K562 (cell line): ENCODE measurements at regions not wholly inside any gene's neighbourhood (a gene's known extent, or its start where the extent isn't known, plus 50 kb on each side); places are given as distances from the start of the nearest gene placed in this dataset.

Experiments
- ATAC-seq: fragments of 200-7000 bp; cut with Tn5 transposase; 3 replicates; pipeline ENCODE4 v1.9.1; 2020; ENCODE audit warnings: moderate library complexity
- BruUV-seq: library from RNA; stranded (reverse); fragments of 400-500 nt; replicated peaks from 2 replicates; lab custom pipeline; 2021; lab: Mats Ljungman, UMichigan
- CTCF ChIA-PET: fragments of 300-600 bp; formaldehyde crosslinking; extraction: SDS; loops from one replicate; lab custom pipeline; 2021; ENCODE audit warnings: low intra/inter-chr PET ratio; lab: Yijun Ruan, JAX
- POLR2A ChIA-PET: fragments of 300-600, 350-650 bp; sonication (Branson Sonifier 250); formaldehyde crosslinking; extraction: SDS; loops from one replicate; lab custom pipeline; 2021; ENCODE audit warnings: antibody characterized with exemption, inconsistent platforms; lab: Yijun Ruan, JAX
- DNase-seq, 4 experiments: peaks; one replicate each; pipeline versions ENCODE4 v3.0.0 to v3.0.0-alpha.2; 2011 to 2018; ENCODE audit warnings: low spot score in 3 of 4, mixed read lengths in 3 of 4; ENCODE audit errors: extremely low read depth in 1 of 4
- FAIRE-seq: peaks from 2 replicates; lab custom pipeline; 2011; peaks lifted over from hg19 to GRCh38; lab: Jason Lieb, UNC
- H2AFZ ChIP-seq: 2 replicates; pipeline ENCODE4 v1.6.0; 2011; ENCODE audit warnings: low read depth, low read length, control low read depth, inconsistent platforms
- H3K27ac ChIP-seq: fragments of 200-600 bp; 3 replicates; pipeline ENCODE4 v1.8.0; 2011; ENCODE audit warnings: low read depth, mild to moderate bottlenecking, control low read depth, inconsistent platforms, low read length, moderate library complexity, mixed read lengths; ENCODE audit errors: extremely low read depth
- H3K27me3 ChIP-seq, 2 experiments: fragments of 300-600 bp in 1 of 2; 2 replicates in 1 of 2; 3 replicates in 1 of 2; pipeline versions ENCODE4 v1.6.0 to v1.8.0; 2011; ENCODE audit warnings: inconsistent platforms in 2 of 2, low read length in 2 of 2, mild to moderate bottlenecking in 1 of 2, mixed read lengths in 1 of 2, moderate library complexity in 1 of 2; ENCODE audit not compliant: control insufficient read depth in 2 of 2, insufficient read depth in 2 of 2
- H3K36me3 ChIP-seq: fragments of 300-600 bp; 3 replicates; pipeline ENCODE4 v1.8.0; 2011; ENCODE audit warnings: mild to moderate bottlenecking, low read length, inconsistent platforms; ENCODE audit not compliant: control insufficient read depth, insufficient read depth
- H3K4me1 ChIP-seq, 2 experiments: fragments of 200-600 bp in 1 of 2; replicated peaks in 1 of 2; 2 replicates in 1 of 2; 3 replicates in 1 of 2; pipeline versions ENCODE4 v1.5.1 to v1.8.0; 2011; ENCODE audit warnings: inconsistent platforms in 2 of 2, low read length in 2 of 2, mild to moderate bottlenecking in 1 of 2, mixed read lengths in 1 of 2, moderate library complexity in 1 of 2; ENCODE audit not compliant: control insufficient read depth in 2 of 2, insufficient read depth in 2 of 2
- H3K4me2 ChIP-seq: 2 replicates; pipeline ENCODE4 v1.6.1; 2011; ENCODE audit warnings: low read length, control low read depth, inconsistent platforms, mixed read lengths; ENCODE audit not compliant: insufficient read depth
- H3K4me3 ChIP-seq: fragments of 200-600 bp; sonication (generic), shearing (Covaris generic); 2 replicates; pipeline ENCODE4 v1.5.1; 2016; ENCODE audit warnings: control low read depth, inconsistent platforms
- H3K79me2 ChIP-seq: fragments of 200-600 bp; 3 replicates; pipeline ENCODE4 v1.8.0; 2011; ENCODE audit warnings: low read length, inconsistent platforms; ENCODE audit not compliant: control insufficient read depth, insufficient read depth
- H3K9ac ChIP-seq, 2 experiments: 2 replicates each; pipeline versions ENCODE4 v1.6.0 to v1.6.1; 2011; ENCODE audit warnings: low read depth in 2 of 2, low read length in 2 of 2, control low read depth in 1 of 2, inconsistent platforms in 1 of 2, mild to moderate bottlenecking in 1 of 2, mixed read lengths in 1 of 2; ENCODE audit not compliant: insufficient read depth in 1 of 2
- H3K9me1 ChIP-seq: one replicate; pipeline ENCODE4 v1.6.0; 2011; ENCODE audit warnings: inconsistent platforms, mild to moderate bottlenecking, low read length, moderate library complexity; ENCODE audit not compliant: control insufficient read depth, insufficient read depth
- H3K9me3 ChIP-seq: replicated peaks from 2 replicates; pipeline ENCODE4 v1.5.1; 2011; ENCODE audit warnings: low read depth, low read length, inconsistent platforms; ENCODE audit not compliant: control insufficient read depth, insufficient read depth
- H4K20me1 ChIP-seq: replicated peaks from 2 replicates; pipeline ENCODE4 v1.6.1; 2011; ENCODE audit warnings: low read length, inconsistent platforms, mixed read lengths; ENCODE audit not compliant: control insufficient read depth, insufficient read depth
- CBFB ChIP-seq: sonication (generic); formaldehyde crosslinking; IDR thresholded peaks from 2 replicates; pipeline ENCODE4 v1.4.0; 2020; ENCODE audit warnings: mild to moderate bottlenecking, missing genetic modification reagents
- ELF2 ChIP-seq: fragments of 250-450 bp; sonication (Bioruptor Pico); IDR thresholded peaks from 2 replicates; pipeline ENCODE4 v1.5.0; 2021; ENCODE audit warnings: mild to moderate bottlenecking
- ZNF121 ChIP-seq: sonication (generic); formaldehyde crosslinking; conservative IDR thresholded peaks from 2 replicates; pipeline ENCODE4 v1.8.0; 2022; ENCODE audit warnings: missing genetic modification reagents
- WGBS: fragments of 100-300 bp; shearing (Covaris generic); methylation state at CpG from one replicate; pipeline ENCODE4 v1.1.6; 2016; ENCODE audit warnings: low coverage, mixed read lengths; ENCODE audit not compliant: insufficient coverage; ENCODE audit errors: missing lambda C conversion rate; 5-methylcytosine and 5-hydroxymethylcytosine counted together
- in situ Hi-C: fragments of 300-500 bp; cut with MboI; formaldehyde crosslinking; loops from 4 replicates; pipeline ENCODE4 v1.15.0; 2018; ENCODE audit warnings: inconsistent platforms, mixed read lengths
- intact Hi-C: fragments of 100-400 bp; cut with micrococcal nuclease; formaldehyde crosslinking; loops from 2 replicates; pipeline ENCODE4 v1.14.2; 2022
- TF ChIP-seq, protein P1 (sequence below): fragments of 450-650 bp; formaldehyde crosslinking; IDR thresholded peaks from 2 replicates; pipeline ENCODE4 v1.4.0; 2020; ENCODE audit warnings: mild to moderate bottlenecking, moderate library complexity
- TF ChIP-seq, protein P2 (sequence below): sonication (generic); formaldehyde crosslinking; IDR thresholded peaks from 2 replicates; pipeline ENCODE4 v1.9.0; 2022; ENCODE audit warnings: mild to moderate bottlenecking, missing genetic modification reagents

DNA sequence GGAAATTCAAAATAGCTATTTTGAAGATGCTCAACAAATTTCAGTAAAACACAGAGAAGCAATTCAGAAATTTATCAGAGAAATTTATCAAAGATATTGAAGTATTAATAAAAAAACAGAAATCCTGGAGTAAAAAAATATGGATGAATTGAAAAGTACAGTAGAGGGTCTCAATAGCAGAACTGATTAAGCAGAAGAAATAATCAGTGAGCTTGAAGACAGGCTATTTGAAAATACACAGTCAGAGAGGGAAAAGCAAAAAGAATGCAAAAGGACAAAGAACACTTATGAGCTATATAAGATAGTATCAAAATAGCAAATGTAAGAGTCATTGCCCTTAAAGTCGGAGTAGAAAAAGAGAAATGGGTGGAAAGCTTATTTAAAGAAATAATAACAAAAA, 107.9 kb upstream of the PPP2R2B start:
- Histone ChIP-seq H3K27ac (no peak overlapping the region), H3K79me2 (no peaks in the 10 kb centered on the region), H3K9ac (no peak overlapping the region), H3K27me3 (no peaks in the 10 kb centered on the region), H3K4me1 (no peaks in the 10 kb centered on the region), H3K9me3 (0 out of 2 replicates have a peak, but pooled peaks cover 1% of the 10 kb centered on the region), H2AFZ (no peak overlapping the region), H3K36me3 (no peaks in the 10 kb centered on the region), H3K4me2 (no peak overlapping the region), H4K20me1 (no peaks in the 10 kb centered on the region), H3K9me1 (no peaks in the 10 kb centered on the region), H3K4me3 (no peak overlapping the region)
- DNase-seq (no peak), FAIRE-seq (no peak), ATAC-seq (no peak)
- 0% methylated on average over 1 of the region's 1 CpG for WGBS
- ChIA-PET CTCF (no interaction called here), POLR2A (no interaction called here)
- TF ChIP-seq, protein P1, sequence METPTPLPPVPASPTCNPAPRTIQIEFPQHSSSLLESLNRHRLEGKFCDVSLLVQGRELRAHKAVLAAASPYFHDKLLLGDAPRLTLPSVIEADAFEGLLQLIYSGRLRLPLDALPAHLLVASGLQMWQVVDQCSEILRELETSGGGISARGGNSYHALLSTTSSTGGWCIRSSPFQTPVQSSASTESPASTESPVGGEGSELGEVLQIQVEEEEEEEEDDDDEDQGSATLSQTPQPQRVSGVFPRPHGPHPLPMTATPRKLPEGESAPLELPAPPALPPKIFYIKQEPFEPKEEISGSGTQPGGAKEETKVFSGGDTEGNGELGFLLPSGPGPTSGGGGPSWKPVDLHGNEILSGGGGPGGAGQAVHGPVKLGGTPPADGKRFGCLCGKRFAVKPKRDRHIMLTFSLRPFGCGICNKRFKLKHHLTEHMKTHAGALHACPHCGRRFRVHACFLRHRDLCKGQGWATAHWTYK (CRISPR knock-in tag): no peak
- TF ChIP-seq CBFB (CRISPR knock-in tag) (no peak), ZNF121 (CRISPR knock-in tag) (no peak), ELF2 (CRISPR knock-in tag) (no peak)
- TF ChIP-seq, protein P2, sequence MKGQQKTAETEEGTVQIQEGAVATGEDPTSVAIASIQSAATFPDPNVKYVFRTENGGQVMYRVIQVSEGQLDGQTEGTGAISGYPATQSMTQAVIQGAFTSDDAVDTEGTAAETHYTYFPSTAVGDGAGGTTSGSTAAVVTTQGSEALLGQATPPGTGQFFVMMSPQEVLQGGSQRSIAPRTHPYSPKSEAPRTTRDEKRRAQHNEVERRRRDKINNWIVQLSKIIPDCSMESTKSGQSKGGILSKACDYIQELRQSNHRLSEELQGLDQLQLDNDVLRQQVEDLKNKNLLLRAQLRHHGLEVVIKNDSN (CRISPR knock-in tag): no peak
- in situ Hi-C loops: no loop called here
- no TSS peak for BruUV-seq
- intact Hi-C loops: no loop called here
